Coronary artery (tissue), 2 donors: ENCODE measurements at regions not wholly inside any gene's neighbourhood (a gene's known extent, or its start where the extent isn't known, plus 50 kb on each side); places are given as distances from the start of the nearest gene placed in this dataset.
A peak's percentile ranks its signal among the peaks of the same experiment; 100 is the strongest.

ENCODE experiments used
- DNase-seq: peaks from one replicate; pipeline ENCODE4 v3.0.0-alpha.2; 2017; ENCODE audit warnings: low spot score
- H3K27ac ChIP-seq, 2 donors: fragments of 200-600 bp; sonication (generic); one replicate each; pipeline ENCODE4 v1.5.1; 2016 to 2019
- H3K4me3 ChIP-seq: fragments of 200-600 bp; sonication (generic); 2 replicates; pipeline ENCODE4 v1.5.1; 2016; ENCODE audit warnings: mild to moderate bottlenecking, moderate library complexity
- TF ChIP-seq, protein P1 (sequence below): fragments of 200-600 bp; sonication (generic); IDR thresholded peaks from one replicate; pipeline ENCODE4 v1.5.1; 2019; ENCODE audit warnings: antibody characterized with exemption

DNA sequence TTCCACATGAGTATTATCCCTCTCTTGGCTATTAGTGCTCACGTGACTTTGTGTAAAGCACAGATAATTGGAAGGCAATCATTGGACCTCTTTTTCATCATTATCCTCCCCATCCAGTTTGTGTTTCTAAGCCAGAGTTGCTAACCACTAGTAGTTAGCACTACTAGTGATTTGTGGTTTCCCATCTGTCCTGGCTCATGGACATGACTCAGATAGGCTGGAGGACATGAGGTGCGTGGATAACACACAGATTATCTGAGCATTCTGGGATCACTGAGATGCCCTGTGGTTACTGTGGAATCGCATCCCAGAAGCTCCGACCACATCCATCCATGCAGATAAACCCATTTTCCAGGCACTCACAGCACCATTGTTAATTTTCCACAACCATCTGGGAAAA is 123.8 kb upstream of the NAA20 start:
- TF ChIP-seq, protein P1, sequence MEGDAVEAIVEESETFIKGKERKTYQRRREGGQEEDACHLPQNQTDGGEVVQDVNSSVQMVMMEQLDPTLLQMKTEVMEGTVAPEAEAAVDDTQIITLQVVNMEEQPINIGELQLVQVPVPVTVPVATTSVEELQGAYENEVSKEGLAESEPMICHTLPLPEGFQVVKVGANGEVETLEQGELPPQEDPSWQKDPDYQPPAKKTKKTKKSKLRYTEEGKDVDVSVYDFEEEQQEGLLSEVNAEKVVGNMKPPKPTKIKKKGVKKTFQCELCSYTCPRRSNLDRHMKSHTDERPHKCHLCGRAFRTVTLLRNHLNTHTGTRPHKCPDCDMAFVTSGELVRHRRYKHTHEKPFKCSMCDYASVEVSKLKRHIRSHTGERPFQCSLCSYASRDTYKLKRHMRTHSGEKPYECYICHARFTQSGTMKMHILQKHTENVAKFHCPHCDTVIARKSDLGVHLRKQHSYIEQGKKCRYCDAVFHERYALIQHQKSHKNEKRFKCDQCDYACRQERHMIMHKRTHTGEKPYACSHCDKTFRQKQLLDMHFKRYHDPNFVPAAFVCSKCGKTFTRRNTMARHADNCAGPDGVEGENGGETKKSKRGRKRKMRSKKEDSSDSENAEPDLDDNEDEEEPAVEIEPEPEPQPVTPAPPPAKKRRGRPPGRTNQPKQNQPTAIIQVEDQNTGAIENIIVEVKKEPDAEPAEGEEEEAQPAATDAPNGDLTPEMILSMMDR: no peak
- Histone ChIP-seq H3K27ac (no peak overlapping the region), H3K4me3 (no peak overlapping the region)
- no peak for DNase-seq

DNA sequence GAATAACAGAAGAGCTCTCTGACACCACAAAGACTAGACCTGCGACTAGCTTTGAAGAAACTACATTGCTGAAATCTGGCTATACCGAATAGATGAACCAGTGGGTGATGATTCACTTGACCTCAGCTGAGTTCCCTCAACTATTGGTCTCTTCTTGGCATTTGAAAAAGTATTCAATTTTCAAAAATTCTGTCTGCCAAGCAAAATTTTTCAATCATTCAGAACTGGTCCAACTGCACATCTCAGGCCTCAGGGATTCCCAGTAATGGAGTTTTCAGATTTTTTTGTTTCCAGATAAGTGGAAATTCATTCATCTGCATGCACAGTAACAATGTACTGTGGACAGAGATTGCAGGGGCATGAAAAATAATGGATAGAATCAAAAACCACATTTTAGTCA is 121.4 kb upstream of the NAA20 start:
- Histone ChIP-seq H3K27ac (no peak overlapping the region), H3K4me3 (no peak overlapping the region)
- TF ChIP-seq, protein P1: no peak
- no peak for DNase-seq

DNA sequence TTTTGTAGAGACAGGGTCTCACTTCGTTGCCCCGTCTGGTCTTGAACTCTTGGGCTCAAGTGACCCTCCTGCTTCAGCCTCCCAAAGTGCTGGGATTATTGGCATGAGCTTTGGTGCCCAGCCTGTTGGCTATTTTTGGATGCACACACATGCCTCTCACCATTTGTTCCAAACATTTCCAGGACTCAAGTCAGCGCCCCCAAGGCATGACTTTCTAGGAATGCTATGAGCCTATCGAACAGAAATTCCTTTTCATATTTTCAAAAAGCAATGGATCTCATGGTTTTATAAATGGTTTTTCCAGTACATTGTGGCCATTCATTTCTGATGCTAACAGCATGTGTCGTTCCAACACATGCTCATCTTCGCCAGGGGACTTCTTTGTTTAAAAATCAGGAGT is 119.3 kb upstream of the NAA20 start:
- TF ChIP-seq, protein P1: no peak
- Histone ChIP-seq H3K4me3 (no peak overlapping the region), H3K27ac (no peak overlapping the region)
- no peak for DNase-seq

DNA sequence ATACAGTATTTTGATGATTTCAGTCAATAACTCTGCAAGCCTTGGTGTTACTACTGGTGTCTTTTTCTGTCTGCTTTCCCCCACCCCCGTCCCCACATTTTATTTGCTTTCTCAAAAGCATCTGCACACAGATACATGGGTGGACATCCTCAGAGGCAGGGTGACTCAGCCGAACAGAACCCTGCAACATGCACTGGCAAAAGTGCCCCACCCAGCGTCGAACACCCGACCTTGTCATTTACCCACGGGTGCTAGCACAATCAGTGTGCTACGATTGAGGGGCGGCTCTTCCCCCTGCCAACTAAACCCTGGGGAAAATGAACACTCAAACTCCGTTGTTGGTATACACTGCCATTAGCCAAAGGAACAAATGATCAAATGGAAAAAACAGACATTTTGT is 115.9 kb upstream of the NAA20 start:
- no peak for DNase-seq
- TF ChIP-seq, protein P1: no peak
- no peak overlapping the region for H3K27ac ChIP-seq
- no peak overlapping the region for H3K4me3 ChIP-seq

DNA sequence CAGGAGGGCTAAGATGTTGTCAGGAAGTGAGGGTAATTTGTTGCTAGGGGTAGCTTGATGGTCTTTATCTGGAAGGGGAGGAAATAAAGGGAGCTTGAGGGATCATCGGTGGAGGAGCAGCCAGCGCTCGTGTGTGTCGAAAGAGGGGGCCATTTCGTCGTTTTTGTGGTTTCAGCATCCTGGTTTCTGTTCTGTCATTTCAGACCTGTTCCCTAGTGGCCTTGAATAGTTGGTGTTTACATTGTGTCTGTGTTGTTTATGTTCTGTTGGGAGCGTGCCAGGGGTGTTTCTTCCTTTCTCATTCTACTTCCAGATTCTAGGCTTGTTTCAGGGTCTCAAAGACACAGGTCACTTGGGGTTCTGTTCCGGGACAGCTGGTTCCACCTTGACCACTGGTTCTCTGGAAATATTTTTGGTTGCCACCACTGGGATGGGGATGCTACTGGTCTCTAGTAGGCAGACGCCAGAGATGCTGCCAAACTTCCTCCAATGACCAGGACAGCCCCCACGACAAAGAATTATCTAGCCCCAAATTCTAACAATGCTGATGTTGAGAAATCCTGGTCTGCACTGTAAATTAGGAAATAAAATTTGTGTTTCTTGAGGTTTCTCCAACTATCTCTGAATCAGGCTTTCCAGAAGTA is 113.9 kb upstream of the NAA20 start:
- TF ChIP-seq, protein P1: no peak
- Histone ChIP-seq H3K4me3 (no peak overlapping the region), H3K27ac (no peak overlapping the region)
- no peak for DNase-seq

DNA sequence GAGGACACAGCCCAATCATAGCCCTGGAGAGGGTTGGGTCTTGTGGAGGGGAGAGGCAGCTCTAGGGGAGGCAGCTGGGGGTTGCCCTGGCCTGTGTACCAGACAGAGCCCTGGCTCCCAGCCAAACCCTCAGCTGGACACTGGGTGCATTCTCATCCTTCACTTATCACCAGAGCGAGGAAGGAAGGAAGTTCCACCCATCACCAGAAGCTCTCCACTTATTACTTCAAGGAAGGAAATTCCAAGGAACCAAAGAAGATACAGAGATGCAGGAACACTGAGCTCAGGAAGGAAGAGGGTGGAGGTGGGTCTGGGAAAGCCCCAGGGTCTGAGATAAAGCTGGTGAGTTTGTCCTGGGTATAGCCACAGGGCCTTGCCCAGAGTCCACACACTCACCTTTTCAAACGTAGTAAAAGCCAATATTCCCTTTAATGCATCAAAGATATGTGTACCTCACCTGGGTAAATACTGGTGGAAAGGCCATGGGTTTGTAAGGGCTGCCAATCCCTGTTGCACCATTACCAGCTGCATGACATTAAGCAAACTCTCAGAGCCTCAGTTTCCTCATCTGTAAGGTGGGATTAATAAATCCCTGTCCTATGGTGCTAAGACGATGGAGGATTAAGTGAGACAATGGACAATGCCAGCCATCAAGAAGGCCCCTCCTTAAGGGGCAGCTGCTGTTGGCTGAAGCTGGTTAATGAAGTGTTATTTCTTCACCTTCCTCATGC is 109.7 kb upstream of the NAA20 start:
- TF ChIP-seq, protein P1: no peak
- Histone ChIP-seq H3K27ac (no peak overlapping the region), H3K4me3 (no peak overlapping the region)
- DNase-seq: no peak

DNA sequence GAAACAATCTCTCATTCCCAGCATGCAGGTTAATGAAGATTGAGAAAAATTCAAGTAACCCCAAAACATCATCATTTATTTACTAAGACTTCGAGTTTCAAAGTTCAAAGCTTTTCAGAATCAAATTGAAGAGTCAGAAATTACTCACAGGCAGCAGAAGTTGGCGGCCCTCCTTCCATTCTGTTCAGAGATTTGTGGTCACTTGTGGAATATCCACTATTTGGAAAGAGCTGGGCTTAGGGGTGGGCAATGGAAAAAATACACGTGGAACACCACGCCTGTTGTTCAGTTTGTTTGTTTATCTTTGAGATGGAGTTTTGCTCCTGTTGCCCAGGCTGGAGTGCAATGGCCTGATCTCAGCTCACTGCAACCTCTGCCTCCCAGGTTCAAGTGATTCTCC is 108.6 kb upstream of the NAA20 start:
- TF ChIP-seq, protein P1: no peak
- DNase-seq: no peak
- Histone ChIP-seq H3K27ac (peak overlapping the region in 1 of 2 donors; percentile 78), H3K4me3 (no peak overlapping the region)
